ENCODE measurements at regions not wholly inside any gene's neighbourhood (a gene's known extent, or its start where the extent isn't known, plus 50 kb on each side); places are given as distances from the start of the nearest gene placed in this dataset.
A peak's percentile ranks its signal among the peaks of the same experiment; 100 is the strongest.
"Not testable (repeated sequence)": the region's sequence is repeated elsewhere in the genome, so short reads cannot be mapped to it uniquely, and the experiment has no call there.

- DNase-seq (ENCODE audit: low read depth): no peak
These were observed 75.1 kb downstream of the HAUS1 start for GRCh38 chr18:46179306-46179705.

DNA sequence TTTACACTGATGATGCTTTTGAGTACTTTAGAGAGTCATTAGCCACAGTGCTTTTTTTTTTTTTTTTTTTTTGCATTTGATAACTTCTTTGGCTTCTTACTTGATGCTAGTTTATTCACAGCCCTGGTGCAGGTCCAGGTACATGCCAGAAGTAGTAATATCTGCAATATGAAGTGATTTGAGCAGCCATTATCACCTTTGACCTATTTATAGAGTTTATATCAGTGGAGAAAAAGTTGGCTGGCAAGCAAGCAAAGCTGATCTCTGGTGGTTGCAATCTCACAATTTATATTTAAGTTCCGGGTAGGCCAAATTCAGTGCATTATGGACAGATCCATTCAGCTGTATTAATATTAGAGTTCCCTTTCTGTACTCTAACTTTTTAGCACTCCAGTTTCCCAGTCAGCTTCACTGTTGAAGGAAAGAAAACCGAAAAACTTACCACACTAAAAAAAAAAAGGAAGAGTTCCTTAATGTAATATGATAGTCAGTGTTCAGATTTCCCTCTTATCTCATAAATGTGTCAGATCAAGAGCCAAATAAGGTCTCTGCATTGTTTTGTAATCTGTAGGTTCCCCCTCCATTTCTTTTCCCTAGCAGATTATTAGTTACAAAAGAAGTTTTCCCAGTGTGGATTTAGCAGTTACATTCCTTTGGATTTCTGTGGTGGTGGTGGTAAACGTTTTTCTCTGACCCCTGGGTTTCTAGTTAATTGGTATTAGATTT is 78.6 kb downstream of the HAUS1 start:
- peak; percentile 37 for DNase-seq (ENCODE audit: low read depth)

DNA sequence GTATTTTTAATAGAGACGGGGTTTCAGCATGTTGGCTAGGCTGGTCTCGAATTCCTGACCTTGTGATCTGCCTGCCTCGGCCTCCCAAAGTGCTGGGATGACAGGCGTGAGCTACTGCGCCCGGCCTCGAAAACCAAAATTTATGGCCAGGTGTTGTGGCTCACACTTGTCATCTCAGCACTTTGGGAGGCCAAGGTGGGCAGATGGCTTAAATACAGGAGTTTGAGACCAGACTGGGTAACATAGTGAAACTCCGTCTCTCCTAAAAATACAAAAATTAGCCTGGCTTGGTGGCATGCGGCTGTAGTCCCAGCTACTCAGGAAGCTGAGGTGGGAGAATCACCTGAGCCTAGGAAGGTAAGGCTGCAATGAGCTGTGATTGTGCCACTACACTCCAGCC is 80.1 kb downstream of the HAUS1 start:
- not testable (repeated sequence) for DNase-seq (ENCODE audit: low read depth)

GRCh38 chr18:46184727-46185126 is 80.5 kb downstream of the HAUS1 start:
- no peak for DNase-seq (ENCODE audit: low read depth)

- DNase-seq (ENCODE audit: low read depth): no peak
These were observed 86.5 kb downstream of the HAUS1 start for GRCh38 chr18:46190667-46191066.

GRCh38 chr18:46196627-46197243 is 92.5 kb downstream of the HAUS1 start:
- DNase-seq (ENCODE audit: low read depth): peak; percentile 19

- DNase-seq (ENCODE audit: low read depth): peak; percentile 42
These were observed 95.4 kb downstream of the HAUS1 start for GRCh38 chr18:46199515-46200147.

DNA sequence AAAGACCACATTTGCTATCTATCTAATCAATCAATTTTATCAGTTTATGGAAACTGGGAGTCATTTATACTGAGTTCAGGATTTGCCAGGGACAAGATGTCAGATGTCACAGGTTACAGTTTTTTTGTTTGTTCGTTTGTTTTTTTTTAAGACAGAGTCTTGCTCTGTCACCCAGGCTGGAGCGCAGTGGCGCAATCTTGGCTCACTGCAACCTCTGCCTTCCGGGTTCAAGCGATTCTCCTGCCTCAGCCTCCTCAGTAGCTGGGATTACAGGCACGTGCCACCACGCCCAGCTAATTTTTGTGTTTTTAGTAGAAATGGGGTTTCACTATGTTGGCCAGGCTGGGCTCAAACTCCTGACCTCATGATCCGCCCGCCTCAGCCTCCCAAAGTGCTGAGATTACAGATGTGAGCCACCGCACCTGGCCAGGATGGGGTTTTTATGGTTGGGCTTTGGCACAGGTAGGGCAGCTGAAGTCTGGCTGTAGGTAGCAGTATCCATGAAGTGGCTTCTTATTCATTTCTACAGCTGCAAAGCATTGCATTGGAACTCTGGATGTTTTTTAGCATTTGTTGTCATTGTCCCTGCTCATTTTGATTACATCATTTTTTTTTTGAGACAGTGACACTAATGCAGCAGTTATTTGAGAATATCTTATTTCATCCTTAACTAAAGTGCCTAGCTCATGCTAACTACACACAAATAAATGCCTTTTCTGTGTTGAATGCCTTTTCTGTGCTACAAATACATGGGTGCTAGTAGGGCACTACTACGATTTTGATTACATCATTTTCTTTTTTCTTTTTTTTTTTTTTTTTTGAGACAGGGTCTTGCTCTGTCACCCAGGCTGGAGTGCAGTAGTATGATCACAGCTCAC is 96.2 kb downstream of the HAUS1 start:
- DNase-seq (ENCODE audit: low read depth): not testable (repeated sequence)

GRCh38 chr18:46204143-46204542 is 100.0 kb downstream of the HAUS1 start:
- DNase-seq (ENCODE audit: low read depth): no peak

DNA sequence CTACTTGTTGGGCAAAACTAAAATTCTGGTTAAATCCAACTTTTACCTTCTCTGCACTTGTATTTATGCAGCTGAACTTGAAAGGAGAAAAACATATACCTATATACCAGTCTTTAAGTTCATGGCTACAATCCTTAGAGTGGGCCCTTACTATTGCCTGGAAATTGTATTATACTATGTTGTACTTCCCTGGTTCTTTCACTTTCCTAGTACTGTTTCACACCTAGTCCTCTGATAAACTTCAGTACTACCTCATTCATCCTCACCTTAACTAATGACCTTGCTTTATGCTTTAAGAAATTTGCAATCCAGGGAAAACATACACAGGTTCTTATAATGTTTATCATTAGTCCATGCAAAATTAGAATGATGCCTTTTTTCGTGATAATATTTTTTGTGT is 103.8 kb downstream of the HAUS1 start:
- DNase-seq (ENCODE audit: low read depth): no peak

DNA sequence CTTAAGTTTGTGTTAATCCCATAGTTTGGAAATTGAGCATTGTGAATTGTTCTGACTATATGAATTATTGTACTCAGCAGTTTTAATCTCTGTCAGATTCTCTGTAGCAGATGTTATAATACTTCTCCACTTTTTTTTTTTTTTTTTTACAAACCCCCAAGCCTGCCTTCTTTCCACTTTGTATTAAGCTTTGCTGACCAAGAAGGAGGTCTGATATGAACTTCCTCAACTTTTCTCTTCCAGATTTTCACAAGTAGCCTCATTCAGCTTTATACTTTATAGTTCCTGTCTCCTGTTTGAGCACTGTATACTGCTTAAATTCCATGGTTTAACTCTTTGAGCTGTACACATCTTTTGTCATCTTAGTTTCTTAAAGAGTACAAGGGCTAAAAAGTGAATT is 105.0 kb downstream of the HAUS1 start:
- DNase-seq (ENCODE audit: low read depth): no peak

DNA sequence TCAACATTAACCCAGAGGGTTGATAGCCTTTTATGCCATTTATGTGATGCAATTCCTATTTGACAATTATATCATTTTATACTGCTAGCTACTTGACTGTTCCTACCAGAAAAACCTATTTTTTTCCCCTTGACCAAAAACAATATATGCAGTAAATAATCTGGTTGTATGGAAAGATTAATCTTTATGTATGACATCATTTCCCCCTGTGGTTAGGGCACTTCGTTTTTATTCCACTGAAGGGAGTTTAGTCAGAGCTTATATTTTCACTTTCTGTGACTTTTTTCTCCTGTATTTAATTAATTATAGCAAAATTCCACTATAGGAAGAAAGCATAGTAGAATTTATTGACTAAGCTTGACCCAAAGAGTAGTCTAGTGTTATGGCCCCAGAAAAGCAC is 107.6 kb downstream of the HAUS1 start:
- DNase-seq (ENCODE audit: low read depth): no peak

- no peak for DNase-seq (ENCODE audit: low read depth)
These were observed 108.2 kb downstream of the HAUS1 start for GRCh38 chr18:46212398-46212797.

- DNase-seq (ENCODE audit: low read depth): peak; percentile 43
These were observed 109.1 kb downstream of the HAUS1 start for GRCh38 chr18:46213295-46213694.

GRCh38 chr18:46214435-46214834 is 110.2 kb downstream of the HAUS1 start:
- no peak for DNase-seq (ENCODE audit: low read depth)

DNA sequence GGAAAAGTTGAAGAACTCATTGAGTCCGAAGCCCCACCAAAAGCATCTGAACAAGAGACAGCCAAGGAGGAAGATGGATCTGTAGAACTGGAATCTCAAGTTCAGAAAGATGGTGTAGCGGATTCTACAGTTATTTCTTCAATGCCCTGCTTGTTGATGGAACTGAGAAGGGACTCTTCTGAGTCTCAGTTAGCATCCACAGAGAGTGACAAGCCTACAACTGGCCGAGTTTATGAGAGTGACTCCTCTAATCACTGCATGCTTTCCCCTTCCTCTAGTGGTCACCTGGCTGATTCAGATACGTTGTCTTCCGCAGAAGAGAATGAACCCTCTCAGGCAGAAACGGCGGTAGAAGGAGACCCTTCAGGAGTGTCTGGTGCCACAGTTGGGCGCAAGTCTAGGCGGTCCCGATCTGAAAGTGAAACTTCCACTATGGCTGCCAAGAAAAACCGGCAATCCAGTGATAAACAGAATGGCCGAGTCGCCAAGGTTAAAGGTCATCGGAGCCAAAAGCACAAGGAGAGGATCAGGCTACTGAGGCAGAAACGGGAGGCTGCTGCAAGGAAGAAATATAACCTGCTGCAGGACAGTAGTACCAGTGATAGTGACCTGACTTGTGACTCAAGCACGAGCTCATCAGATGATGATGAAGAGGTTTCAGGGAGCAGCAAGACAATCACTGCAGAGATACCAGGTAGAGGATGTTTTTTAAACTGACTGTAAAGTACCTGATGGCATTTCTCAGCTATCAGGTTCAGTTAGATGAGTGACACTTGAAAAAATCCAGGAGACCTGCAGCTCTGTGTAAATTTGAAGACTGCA is 111.9 kb downstream of the HAUS1 start:
- DNase-seq (ENCODE audit: low read depth): no peak

DNA sequence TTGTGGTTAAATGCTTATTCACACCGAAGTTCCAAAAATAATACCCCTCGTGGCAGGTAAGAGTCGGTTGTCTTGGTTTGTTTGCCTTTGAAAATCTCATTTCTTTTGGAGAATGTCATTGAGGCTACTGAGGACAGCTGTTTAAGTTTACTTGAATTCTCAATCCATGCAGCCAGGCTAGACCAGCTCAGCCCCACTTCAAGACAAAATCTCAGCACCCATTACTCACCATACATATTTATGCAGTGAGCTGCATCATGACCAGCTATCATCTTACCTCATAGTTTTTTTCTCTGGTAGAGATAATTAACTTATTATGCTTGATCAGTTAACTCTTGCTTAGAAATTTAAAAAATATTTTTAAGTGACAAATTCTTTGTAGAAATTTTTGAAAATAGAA is 115.9 kb downstream of the HAUS1 start:
- peak; percentile 52 for DNase-seq (ENCODE audit: low read depth)

DNA sequence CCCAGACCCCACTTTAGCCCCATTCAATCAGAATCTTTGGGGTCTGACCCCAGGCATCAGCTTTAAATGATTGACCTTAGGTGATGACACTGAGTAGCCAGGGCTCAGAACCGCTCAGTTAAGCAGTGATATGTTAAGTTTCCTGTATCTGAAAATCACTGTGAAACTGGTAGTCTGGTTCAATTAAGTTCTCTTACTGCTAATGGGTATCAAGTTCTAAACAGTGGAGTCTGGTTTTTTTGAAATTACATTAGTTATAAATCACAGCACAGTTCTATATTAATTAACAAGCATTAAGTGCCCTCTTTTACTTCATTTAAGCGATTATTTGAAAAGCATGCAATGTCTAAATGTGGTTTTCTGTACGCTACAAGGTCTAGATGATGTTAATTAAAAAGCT is 117.9 kb downstream of the HAUS1 start:
- no peak for DNase-seq (ENCODE audit: low read depth)

DNA sequence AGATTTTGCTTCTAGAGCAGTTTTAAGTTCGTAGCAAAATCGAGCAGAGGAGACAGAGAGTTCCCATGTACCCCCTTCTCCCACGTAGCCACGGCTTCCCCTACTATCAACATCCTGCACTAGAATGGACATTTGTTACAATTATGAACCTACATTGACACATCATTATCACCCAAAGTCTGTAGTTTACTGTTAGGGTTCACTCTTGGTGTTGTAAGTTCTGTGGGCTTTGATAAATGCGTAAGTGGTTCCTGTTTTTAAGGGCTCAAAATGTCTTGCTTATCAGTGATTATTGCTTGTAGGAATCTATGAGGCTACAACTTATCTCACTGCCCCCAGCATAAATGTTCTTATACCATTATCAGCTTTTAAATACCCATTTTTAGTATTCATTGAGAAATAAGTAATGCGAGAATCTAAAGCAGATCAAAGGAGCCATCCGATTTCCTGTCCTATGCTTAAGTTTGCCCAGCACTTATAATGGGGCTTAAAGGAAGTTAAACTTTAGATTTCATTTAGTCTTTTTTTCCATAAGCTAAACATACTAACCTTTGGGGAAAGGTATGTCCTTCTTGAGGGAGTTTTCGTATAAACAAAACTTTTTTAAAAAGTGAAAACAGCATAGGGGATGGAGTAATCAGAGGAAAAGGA is 118.7 kb downstream of the HAUS1 start:
- DNase-seq (ENCODE audit: low read depth): no peak

DNA sequence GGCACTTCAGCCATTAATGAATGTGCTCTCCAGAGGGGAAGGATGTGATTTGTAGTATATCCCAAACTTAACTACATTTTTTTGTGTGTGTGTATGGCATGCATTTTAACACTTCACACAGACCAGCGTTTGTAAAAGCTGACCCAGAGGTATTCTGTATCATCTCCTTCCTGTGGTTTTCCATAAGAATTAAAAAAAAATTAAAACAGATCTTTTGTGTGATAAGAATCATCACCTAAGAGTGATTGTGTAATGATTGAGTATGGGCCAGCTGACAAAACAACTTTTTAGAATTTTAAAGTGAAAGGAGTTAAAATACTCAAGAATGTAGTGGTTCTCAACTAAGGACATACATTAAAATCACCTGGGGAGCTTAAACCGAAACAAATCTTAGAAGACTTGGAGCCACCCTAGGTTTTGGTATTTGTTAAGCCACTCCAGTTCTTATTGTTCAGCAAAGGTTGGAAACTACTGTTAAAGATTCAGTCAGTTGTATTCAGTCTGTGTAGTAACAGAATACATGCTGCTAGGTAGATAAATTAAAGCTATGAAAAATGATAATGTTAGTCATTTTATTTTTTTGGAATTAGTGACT is 120.1 kb downstream of the HAUS1 start:
- no peak for DNase-seq (ENCODE audit: low read depth)

Data from renal cortical epithelial cell (primary cell).